Adrenal gland (tissue), 9 donors: ENCODE measurements at regions not wholly inside any gene's neighbourhood (a gene's known extent, or its start where the extent isn't known, plus 50 kb on each side); places are given as distances from the start of the nearest gene placed in this dataset.

ENCODE experiments used
- DNase-seq, 7 donors: peaks; one replicate each; pipeline ENCODE4 v3.0.0-alpha.2; 2019 to 2020
- H3K27ac ChIP-seq, 5 donors: fragments of 200-600 bp; sonication (generic) in 4 of 5; 1 replicate in 3 of 5; 2 replicates in 2 of 5; pipeline versions ENCODE4 v1.5.1 to v1.8.0; 2016 to 2020; ENCODE audit warnings: mild to moderate bottlenecking in 1 of 5
- H3K27me3 ChIP-seq: fragments of 200-600 bp; 2 replicates; pipeline ENCODE4 v1.8.0; 2021
- H3K36me3 ChIP-seq, 2 donors: fragments of 200-600 bp; replicated peaks in 1 of 2; 1 replicate in 1 of 2; 2 replicates in 1 of 2; pipeline versions ENCODE4 v1.5.1 to v1.8.0; 2018 to 2022
- H3K4me1 ChIP-seq, 2 donors: fragments of 200-600 bp; replicated peaks in 1 of 2; 1 replicate in 1 of 2; 2 replicates in 1 of 2; pipeline versions ENCODE4 v1.5.1 to v1.8.0; 2018 to 2021
- H3K4me3 ChIP-seq, 4 donors: fragments of 200-600 bp; sonication (generic) in 3 of 4; one replicate each; pipeline ENCODE4 v1.5.1; 2016 to 2018
- H3K9me3 ChIP-seq, 3 donors: fragments of 200-600 bp; sonication (generic) in 1 of 3; replicated peaks in 1 of 3; 1 replicate in 2 of 3; 2 replicates in 1 of 3; pipeline versions ENCODE4 v1.5.1 to v1.8.0; 2016 to 2021
- CTCF ChIP-seq, 6 experiments: fragments of 450-650 bp in 4 of 6; fragments of 200-600 bp in 2 of 6; sonication (generic) in 1 of 6; IDR thresholded peaks; 1 replicate in 5 of 6; 2 replicates in 1 of 6; pipeline versions ENCODE4 v1.5.1 to v1.8.0; 2016 to 2021; ENCODE audit warnings: antibody characterized with exemption in 6 of 6, mild to moderate bottlenecking in 2 of 6, moderate library complexity in 1 of 6
- POLR2A ChIP-seq, 2 donors: fragments of 450-650 bp; IDR thresholded peaks; one replicate each; pipeline ENCODE4 v1.6.1; 2017; ENCODE audit warnings: antibody characterized with exemption in 2 of 2, mild to moderate bottlenecking in 2 of 2, moderate library complexity in 1 of 2
- WGBS, 4 donors: extraction: QIAGEN DNeasy Blood & Tissue Kit in 2 of 4; methylation state at CpG; one replicate each; pipeline versions ENCODE4 v1.1.5 to v1.1.7; 2013 to 2017; 5-methylcytosine and 5-hydroxymethylcytosine counted together
- intact Hi-C, 2 donors: fragments of 100-400 bp; cut with DNase I; formaldehyde crosslinking; loops; one replicate each; pipeline versions ENCODE4 v1.14.1 to v1.15.0; 2022 to 2023
- donor health status: healthy with polysubstance abuse.
- donor health status: Bipolar disorder and iron deficiency.
- donor health status: DM: yes; HTN: yes; CAD: no.
- donor health status: DM: no; HTN: no; CAD: no.
- donor health status: DM: no; HTN: no; CAD: no.

- TF ChIP-seq CTCF (IDR thresholded peaks at IDR 0.05) = no peak
- no peak for TF ChIP-seq POLR2A (IDR thresholded peaks at IDR 0.05)
- intact Hi-C loops = no loop called here
- 86 to 92% (median 91%) methylated on average over 5 of the region's 5 CpGs for WGBS, 4 donors
- Histone ChIP-seq H3K27ac (no peak overlapping the region), H3K4me3 (no peak overlapping the region), H3K9me3 (no peaks in the 10 kb centered on the region), H3K36me3 (no peaks in the 10 kb centered on the region), H3K4me1 (no peaks in the 10 kb centered on the region), H3K27me3 (no peaks in the 10 kb centered on the region)
- no peak for DNase-seq
Observed at GRCh38 chr2:60309941-60310660, 243.4 kb downstream of the BCL11A start.

GRCh38 chr2:60309336-60309735 lies 244.1 kb downstream of the BCL11A start:
- WGBS, 4 donors = 76 to 84% (median 78%) methylated on average over 4 of the region's 4 CpGs
- Histone ChIP-seq H3K9me3 (no peaks in the 10 kb centered on the region), H3K4me1 (no peaks in the 10 kb centered on the region), H3K27me3 (no peaks in the 10 kb centered on the region), H3K27ac (no peak overlapping the region), H3K36me3 (no peaks in the 10 kb centered on the region), H3K4me3 (no peak overlapping the region)
- intact Hi-C loops = no loop called here
- no peak for DNase-seq
- TF ChIP-seq POLR2A (IDR thresholded peaks at IDR 0.05) (no peak), CTCF (IDR thresholded peaks at IDR 0.05) (no peak)

GRCh38 chr2:60306267-60306861 lies 247.1 kb downstream of the BCL11A start:
- no peak for TF ChIP-seq CTCF (IDR thresholded peaks at IDR 0.05)
- no peak for TF ChIP-seq POLR2A (IDR thresholded peaks at IDR 0.05)
- no peak overlapping the region for H3K4me3 ChIP-seq
- H3K9me3 ChIP-seq = no peaks in the 10 kb centered on the region
- peak in 1 of 7 donors; percentile 14 for DNase-seq
- WGBS, 4 donors = 37 to 53% (median 41%) methylated on average over 5 of the region's 5 CpGs
- intact Hi-C loops = no loop called here
- H3K27me3 ChIP-seq = no peaks in the 10 kb centered on the region
- no peaks in the 10 kb centered on the region for H3K36me3 ChIP-seq
- H3K27ac ChIP-seq = no peak overlapping the region
- H3K4me1 ChIP-seq = no peaks in the 10 kb centered on the region

GRCh38 chr2:60303680-60304079 lies 249.8 kb downstream of the BCL11A start:
- no peak for DNase-seq
- TF ChIP-seq CTCF (IDR thresholded peaks at IDR 0.05) (no peak), POLR2A (IDR thresholded peaks at IDR 0.05) (no peak)
- no peaks in the 10 kb centered on the region for H3K27me3 ChIP-seq
- no peaks in the 10 kb centered on the region for H3K36me3 ChIP-seq
- no peaks in the 10 kb centered on the region for H3K9me3 ChIP-seq
- no peak overlapping the region for H3K27ac ChIP-seq
- H3K4me1 ChIP-seq = no peaks in the 10 kb centered on the region
- intact Hi-C loops = no loop called here
- WGBS, 4 donors = 68 to 85% (median 73%) methylated on average over 2 of the region's 2 CpGs
- H3K4me3 ChIP-seq = no peak overlapping the region
